SKM-1 (cell line): ENCODE measurements at regions not wholly inside any gene's neighbourhood (a gene's known extent, or its start where the extent isn't known, plus 50 kb on each side); places are given as distances from the start of the nearest gene placed in this dataset.
"Not testable (repeated sequence)": the region's sequence is repeated elsewhere in the genome, so short reads cannot be mapped to it uniquely, and the experiment has no call there.

ENCODE experiments used
- DNase-seq: peaks from one replicate; lab custom pipeline; 2025; ENCODE audit not compliant: unreplicated experiment; lab: John Stamatoyannopoulos, UW

DNA sequence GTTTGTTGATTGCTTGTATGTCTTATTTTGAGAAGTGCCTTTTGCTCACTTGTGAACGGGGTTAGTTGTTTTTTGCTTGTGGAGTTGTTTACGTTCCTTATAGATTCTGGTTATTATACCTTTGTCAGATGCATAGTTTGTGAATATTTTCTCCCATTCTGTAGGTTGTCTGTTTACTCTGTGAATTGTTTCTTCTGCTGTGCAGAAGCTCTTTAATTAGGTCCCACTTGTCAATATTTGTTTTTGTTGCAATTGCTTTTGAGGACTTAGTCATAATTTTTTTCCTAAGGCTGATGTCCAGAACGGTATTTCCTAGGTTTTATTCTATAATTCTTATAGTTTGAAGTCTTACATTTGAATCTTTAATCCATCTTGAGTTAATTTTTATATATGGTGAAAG is 285.3 kb upstream of the GADL1 start:
- no peak for DNase-seq

DNA sequence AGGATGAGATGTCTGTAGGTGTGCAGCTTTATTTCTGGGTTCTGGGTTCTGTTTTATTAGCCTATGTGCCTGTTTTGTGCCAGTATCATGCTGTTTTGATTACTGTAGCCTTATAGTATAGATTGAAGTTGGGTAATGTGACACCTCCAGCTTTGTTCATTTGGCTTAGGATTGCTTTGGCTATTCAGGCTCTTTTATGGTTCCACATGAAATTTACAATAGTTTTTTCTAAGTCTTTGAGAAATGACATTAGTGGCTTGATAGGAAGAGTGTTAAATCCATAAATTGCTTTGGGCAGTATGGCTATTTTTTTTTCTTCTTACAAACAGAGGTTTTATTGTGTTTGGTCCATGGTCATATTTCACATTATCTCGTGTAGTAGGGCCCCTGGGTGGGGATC is 285.8 kb upstream of the GADL1 start:
- DNase-seq = no peak

DNA sequence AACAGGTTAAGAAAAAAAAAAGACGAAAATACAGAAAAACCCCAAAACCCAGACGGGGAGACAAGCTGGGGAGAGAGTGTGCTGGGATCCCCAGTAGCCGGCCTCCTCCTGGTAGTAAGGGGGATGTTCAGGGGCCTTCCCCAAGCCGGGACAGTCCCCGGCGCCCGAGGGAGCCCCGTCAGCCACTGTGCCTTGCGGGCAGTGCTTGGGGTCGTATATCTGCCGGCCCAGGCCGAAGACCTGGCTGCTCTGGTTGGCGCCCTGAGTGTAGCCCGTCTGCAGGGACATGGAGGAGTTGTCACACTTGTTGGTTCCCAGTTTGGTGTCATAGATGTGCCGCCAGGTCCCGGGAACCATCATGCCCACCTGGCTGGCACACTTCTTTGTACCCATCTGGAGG is 287.2 kb upstream of the GADL1 start:
- no peak for DNase-seq

DNA sequence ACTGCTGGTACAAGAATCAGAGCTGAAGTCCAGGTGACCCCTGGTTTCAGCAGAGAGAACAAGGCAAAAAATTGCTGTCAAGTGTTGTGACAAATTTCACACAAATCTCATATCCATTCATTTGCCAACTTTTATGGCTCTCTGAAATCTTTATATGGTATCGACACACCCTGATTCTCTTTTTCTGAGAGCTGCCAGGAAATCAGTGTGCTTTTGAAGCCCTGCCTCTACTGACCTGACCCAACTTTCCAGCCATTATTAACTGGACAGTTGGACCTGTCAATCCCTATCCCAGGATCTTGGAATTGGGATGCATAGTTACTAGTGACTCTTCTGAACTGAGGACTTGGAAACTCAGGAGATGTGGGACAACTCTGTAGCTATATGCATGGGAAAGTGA is 288.2 kb upstream of the GADL1 start:
- DNase-seq = no peak

DNA sequence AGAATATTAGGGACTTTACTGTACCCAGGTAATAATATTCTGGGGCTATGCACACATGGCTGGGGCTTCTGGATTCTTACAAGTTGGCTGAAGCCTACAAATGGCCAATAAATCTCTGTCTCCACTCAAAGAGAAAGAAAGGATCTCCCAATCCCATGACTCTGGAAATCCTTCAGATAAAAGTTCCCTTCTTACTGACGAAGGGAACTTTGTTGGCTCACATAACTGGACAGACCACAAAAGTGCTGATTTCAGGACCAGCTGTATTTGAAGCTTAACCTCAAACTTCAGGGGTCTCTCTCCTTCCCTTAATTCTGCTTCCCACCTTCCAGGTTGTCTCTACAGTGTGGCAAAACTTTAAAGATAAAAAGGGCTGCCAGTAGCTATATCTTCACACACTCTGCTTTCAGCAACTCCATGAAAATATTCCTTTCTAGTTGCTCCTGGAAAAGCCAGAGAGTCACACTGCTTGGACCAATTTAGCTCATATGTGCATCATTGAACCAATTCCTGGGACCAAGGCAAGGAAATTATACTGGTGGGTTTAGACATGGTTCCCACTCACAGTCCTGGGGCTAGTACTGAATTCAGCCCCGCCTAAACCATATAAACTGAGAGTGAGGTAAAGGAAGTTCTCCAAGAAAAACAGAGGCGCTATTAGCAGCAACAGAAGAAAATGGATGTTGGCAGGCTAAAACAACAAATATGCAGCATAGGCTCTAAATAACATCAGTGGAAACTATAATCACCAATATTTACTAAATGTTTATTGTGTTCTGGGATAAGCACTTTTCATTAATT is 290.0 kb upstream of the GADL1 start:
- DNase-seq = no peak

DNA sequence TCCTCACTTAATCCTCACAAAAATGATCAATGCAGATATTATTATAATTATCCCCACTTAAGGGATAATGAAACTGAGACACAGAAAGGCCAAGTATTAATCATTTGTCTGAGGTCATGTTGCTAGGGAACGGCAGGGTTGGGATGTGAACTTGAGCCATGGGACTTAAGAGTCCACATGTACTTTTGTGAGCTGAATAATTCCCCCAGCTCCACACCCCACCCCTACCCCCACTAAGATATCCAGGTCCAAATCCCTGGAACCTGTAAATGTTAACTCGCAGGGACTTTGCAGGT is 290.5 kb upstream of the GADL1 start:
- no peak for DNase-seq

DNA sequence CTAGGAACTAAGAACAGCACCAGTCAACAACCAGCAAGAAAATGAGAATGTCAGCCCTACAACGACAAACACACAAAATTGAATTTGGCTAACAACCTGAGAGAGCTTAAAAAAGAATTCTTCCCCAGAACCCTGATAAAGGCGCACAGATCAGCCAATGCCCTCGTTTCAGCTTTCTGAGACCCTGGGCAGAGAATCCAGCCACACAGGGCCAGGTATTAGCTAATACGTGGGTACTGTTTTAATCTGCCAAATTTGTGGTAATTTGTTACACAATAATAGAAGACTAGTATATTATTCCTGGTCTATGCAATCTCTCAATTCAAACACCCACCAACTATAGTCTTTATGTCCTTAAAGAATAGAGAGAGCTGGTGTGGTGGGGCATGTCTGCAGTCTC is 291.6 kb upstream of the GADL1 start:
- DNase-seq = no peak

DNA sequence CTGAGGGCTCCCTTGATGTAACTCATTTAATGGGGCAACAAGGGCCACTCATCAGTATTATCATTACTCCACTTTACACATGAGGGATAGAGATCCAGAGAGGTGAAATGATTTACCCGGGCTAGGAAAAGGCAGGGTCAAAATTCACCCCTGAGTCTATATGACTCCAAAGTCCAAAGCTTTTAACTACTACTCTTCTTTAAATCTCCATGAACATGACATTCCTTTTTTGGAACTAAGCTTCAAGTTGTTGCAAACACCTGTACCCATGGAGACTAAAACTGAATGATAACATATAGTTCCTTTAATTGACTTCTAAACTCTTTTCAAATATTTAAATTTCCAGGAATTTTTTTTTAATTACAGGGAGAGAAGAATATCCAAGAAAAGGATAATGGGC is 292.9 kb upstream of the GADL1 start:
- DNase-seq = no peak

DNA sequence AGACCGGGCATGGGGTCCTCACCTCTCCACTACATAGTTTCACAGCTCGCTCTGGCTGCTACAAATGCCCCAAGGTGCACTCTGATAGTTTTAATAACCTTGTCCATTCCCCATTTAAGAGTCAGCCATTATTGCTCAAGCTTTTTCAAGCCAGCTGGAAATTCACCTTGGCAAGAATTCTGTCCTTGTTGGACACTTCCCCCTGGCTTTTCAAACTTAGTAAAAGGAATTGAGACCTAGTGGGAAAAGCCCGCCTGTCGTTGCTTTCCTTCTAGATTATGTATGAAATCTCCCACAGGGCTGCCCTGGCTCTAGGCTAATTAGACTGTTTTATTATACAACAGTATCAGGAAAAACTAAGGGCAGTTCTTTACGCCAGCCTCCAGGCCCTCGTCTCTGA is 293.7 kb upstream of the GADL1 start:
- no peak for DNase-seq

DNA sequence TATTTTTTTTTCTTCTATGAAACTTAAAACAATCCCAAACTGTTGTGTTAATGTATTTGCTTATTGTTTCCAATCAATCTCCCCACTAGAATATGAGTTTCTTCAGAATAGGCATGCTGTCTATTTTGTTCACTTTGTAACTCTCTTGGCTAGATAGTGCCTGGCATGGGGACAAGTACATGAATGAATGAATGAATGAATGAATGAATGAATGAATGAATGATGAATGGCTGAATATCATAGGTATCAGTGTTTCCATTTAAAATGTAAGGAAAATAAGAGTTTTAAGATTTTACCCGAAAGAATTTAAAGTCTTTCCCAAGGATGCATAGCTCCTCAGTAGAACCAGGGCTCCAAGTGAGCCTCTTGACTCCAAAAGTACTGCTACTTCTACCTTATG is 294.9 kb upstream of the GADL1 start:
- no peak for DNase-seq

DNA sequence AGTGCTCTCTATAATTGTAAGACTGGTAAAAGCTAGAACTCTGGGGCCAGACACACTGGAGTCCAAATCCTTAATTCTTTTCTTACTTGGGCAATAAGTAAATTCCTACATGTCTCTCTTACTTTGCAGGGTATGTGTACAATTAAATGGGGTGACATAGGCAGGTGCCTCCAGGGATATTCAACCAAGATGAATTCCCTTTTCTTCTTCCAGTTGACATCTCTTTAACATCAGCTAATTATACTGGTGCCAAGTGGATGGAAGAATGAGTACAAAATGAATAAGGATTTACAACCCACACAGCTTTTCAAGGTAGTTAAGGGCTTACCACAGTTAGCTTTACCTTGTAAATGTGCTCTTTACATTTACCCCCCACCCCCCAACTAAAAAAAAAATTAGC is 295.5 kb upstream of the GADL1 start:
- no peak for DNase-seq

DNA sequence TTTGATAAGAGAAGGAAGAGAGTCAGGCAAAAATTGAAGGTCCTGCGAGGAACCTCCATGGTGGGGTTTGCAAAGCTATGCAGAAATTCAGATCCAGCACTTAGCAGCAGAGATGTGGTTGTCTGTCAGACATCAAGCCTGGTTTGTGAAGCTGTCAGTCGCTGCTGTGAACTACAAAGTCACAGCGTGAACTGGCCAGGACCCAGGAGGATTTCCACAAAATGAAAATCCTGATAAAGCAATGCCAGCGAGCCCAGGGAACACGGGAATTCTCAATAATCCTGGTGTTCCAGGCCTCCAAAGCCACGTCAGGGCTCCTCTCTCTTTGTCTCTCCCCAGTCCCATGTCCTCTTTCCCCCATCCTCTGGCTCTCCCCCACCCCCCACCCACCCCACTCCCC is 296.9 kb upstream of the GADL1 start:
- no peak for DNase-seq

DNA sequence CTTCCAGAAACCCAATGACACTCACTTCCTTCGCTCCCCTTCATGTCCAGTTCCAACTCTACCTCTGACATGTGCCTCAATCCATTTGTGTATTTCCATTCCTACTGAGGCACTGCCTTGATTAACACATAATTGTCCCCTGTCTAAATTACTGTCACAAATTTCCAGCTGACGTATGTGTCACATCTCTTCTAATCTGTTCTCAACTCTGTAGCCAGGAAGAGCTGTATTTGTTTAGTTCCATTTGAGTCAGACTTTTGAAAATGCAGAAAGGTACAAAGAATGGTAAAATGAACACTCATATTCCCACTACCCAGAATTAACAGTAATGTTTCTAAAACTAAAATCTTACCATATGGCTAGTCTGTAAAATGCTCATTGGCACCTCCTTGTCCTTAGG is 299.0 kb upstream of the GADL1 start:
- no peak for DNase-seq

DNA sequence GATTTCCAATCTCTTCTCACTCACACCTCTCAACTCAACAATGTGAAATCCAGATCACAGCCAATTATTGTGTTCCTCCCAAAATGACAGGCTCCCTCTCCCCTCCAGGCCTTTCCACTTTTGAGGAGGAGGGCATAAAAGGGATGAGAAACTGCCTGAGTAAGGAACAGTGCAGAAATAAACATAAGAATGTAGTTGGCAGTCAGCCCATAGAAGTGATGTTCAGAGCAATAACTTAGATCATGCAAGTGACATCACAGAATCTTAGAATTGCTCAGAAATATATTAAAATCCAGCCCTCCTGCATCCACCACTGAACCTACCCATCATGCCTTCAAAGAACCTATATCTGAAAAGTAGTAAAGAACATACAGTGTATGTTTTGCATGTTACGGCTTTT is 299.4 kb upstream of the GADL1 start:
- no peak for DNase-seq

DNA sequence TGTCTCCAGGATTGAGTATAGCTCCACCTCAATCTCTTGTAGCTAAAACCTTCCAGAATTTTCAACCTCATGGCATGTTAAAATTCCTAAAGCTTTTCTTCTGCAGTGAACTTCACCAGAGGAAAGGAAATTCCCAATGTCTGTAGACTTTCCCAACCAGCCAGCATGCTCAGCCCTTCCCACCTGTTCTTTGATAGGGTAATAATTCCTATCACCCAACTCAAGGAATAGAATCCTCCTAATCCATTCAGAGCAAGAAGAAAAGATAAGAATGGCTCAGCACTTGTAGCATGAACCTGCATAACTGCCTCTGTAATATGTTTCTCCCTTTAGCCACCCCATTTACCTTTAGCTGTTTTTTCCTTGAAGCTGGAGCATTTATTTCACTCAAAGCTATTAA is 301.8 kb upstream of the GADL1 start:
- DNase-seq = no peak

DNA sequence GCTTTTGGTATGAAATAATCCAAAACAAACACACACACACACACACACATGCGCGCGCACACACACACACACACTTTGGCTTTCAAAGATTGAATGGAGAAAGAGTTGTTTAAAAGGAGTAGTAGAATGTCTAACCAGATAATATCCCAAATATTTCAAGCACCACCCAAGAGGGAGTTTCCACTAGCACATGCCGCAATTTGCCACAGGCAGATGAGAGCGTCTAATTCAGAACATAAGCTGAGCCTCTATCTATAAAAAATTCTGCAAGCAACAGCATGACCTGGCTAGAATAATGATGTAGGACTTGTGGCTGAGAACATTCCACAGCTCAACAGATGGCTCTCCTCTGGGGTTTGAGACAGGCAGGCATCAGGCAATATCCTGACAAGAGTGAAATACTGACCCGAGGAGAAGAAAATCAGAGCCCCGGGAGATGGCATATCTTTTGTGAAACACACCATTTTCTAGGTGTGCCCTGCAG is 302.5 kb upstream of the GADL1 start:
- no peak for DNase-seq

DNA sequence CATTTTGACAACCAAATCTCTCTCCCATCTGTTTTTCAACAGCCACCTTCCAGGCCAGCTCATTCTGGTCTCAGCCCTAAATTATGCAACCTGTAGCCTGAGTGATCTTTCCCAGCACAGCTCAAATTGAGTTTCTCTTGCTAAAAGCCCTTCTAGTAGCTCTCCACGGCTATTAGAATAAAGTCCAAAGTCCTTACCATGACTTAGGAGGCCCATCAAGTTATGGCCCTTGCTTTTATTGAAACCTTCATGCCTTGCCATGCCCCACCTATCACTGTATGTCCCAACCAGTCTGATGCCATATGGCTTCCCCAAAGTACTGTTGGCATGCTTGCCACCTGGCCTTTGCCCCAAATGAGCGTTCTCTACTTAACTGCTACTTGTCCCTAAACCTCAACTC is 303.5 kb upstream of the GADL1 start:
- DNase-seq = no peak

DNA sequence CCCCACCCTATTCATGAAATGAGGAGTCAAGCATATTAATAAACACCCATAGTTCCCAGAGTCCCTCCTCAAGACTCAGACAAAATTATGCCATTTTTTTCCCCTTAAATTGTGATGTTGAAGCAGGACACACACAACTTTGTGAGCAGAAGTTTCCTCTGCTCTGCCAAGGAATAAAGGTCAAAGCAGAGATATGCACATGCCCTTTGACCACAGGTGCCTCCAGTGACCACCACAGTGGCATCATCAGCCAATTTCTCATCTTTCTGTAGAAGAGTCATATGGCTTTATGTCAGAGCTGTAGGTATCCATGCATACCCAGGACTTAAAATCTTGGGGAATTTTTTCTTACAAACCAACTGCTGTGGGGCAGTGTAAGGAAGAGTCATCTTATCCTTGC is 304.4 kb upstream of the GADL1 start:
- DNase-seq = no peak

DNA sequence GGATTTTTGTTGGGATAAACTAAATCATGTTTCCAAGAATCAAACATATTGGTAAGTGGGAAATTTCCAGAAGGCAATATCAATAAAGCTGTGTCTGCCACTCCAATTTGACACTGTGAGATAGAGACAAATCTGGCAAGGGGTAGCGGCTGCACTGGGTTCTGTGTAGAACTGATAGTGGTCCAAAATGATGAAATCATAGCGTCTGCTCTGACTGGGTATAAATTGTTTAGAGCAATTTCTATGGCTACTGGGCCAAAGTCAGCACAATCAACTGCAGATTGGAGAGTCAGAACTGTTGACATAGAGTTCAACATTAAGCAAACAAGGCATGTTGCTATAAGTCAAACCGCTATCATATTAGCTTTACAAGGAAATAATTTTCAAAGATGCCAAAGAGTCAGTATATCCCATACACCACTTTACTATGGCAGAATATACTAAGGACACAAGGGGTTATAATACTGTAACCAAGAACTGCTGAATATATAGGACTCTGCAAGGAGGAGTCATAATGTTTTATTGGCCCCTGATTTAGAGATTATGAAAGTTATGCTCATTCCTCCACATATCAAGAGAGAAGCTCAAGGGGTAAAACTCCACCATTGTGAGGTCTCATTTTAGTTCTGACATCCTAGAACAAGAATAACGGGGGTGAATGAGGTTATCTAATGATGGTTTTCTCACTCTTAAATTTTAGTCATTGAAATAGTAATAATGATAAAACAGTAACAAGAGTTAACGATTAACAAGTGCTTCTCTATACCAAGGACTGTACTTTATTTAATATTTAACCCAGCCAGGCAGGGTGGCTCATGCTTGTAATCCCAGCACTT is 309.7 kb upstream of the GADL1 start:
- DNase-seq = no peak

DNA sequence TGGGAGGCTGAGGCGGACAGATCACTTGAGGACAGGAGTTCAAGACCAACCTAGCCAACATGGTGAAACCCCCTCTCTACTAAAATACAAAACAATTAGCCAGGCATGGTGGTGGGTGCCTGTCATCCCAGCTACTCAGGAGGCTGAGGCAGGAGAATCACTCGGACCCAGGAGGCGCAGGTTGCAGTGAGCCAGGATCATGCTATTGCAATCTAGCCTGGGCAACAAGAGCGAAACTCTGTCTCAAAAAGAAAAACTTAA is 310.3 kb upstream of the GADL1 start:
- not testable (repeated sequence) for DNase-seq

DNA sequence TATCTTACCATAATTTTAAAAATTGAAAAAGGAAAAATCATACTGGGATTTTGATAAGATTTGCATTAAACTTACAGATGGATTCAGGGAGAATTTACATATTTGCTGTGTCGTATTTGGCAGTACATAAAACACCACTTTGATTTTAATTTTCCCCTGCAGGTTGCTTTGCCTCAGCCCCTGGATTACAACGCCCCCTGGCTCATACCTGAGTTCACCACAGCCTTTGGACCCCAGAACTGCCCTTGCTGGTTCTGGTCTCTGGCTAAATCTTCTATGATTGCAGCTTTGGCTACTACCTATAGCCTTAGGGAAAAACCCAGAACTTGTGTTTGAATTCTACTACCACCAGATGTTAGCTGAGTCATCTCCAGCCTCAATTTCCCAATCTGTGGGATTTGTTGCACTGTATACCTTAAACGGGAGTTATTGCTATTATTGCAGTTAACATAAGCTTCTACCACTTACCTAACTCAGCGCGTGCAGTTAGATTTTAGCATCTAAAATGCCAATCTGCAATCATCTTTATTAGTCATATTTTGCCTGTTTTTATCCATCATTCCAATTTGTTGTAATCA is 315.7 kb upstream of the GADL1 start:
- DNase-seq = no peak

DNA sequence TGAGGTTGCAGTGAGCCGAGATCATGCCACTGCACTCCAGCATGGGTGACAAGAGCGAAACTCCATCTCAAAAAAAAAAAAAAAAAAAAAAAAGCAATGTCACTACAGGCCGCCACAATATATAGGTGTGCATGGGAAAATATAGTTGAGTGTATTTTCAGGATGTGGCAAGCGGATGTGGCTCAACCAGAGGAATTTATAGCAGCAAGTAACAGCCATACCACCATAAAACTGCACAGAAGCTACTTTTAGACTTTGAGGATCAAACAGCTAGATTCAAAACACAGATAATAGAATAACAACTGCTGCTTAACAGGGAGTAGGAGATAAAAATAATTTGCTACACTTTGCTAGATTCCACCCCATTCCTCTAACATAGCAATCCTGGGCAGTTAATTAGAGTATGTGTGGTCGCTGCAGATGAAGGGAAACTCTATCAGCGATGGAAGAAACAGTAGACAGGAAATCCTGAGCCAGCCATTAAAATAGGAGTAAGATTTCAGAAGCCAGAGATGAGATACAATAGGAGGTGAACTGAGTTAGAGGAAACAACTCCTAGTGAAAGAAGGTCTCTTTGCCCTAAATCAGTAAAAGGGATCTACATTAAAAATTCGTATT is 318.7 kb upstream of the STT3B start:
- DNase-seq = no peak
